GM21423 (cell line): ENCODE measurements at regions not wholly inside any gene's neighbourhood (a gene's known extent, or its start where the extent isn't known, plus 50 kb on each side); places are given as distances from the start of the nearest gene placed in this dataset.

Source experiments
- ATAC-seq: cut with Tn5 transposase; IDR thresholded peaks from one replicate; pipeline ENCODE4 v1.9.1; 2021; ENCODE audit warnings: mild to moderate bottlenecking, moderate library complexity; ENCODE audit not compliant: unreplicated experiment

DNA sequence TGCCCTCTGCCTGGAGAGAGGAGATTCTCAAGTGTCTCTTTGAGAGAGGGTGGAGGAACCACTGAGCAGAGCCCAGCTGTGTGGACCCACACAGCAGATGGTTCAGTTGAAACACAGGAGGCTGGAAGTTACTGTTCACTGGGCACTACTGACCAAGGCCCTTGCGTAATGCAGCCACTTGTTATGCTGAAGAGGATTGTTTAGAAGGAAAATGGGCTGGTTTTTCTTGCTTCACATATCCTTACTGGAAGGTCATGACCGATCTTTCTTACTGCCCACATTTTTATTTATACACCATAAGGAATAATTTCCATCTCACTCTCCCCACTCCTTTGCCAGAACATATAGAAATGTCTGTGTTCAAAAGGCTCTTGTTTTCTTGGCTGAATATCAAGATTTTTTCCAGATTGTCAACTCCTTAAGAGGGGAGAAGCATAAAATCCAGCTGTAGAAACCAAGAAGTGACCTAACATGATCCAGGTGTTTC is 375.1 kb upstream of the DDHD1 start:
- ATAC-seq: no peak

GRCh38 chr14:53526200-53526599 is 373.1 kb upstream of the DDHD1 start:
- ATAC-seq: no peak

DNA sequence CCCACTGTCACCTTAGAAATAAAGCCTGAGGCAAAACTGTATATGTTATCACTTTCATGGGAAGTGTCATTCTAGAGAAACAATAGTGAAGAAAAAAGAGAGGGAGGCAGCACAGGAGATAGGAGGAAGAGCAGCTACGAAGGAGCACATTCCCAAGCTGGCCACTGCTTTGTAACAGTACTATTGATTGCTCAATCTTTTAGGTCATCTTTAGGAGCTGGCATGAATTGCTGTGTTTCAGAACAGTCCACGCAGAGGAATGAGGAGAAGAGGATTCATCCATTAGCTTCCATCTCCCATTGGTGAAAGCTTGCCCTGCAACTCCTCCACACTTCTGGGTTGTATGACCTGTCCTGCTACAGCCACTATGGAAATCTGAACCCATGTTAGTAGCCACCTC is 372.5 kb upstream of the DDHD1 start:
- ATAC-seq: no peak

GRCh38 chr14:53524391-53524790 is 371.3 kb upstream of the DDHD1 start:
- ATAC-seq: no peak

DNA sequence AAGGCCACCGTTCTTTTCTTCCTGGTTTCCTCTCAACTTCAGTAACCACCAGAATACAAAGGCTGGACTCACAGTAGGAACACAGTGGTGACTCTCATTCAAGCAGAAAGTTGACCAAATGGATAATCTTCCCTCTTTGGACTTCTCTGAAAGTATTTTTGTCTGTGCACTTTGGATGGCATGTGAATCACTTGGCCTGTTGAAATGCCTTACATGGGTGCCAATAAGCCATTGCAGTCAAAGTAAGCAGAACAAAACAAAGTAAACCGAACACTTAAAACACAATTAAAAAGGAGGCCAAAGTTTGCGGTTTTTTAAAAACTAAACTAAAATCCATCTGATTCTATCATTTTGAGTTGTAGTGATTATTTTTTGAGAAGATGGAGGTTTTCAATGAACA is 370.1 kb upstream of the DDHD1 start:
- ATAC-seq: no peak

GRCh38 chr14:53520078-53520928 is 367.2 kb upstream of the DDHD1 start:
- ATAC-seq: no peak

GRCh38 chr14:53519137-53519536 is 366.0 kb upstream of the DDHD1 start:
- no peak for ATAC-seq

- ATAC-seq: no peak
These were observed 364.3 kb upstream of the DDHD1 start for GRCh38 chr14:53517270-53517960.

DNA sequence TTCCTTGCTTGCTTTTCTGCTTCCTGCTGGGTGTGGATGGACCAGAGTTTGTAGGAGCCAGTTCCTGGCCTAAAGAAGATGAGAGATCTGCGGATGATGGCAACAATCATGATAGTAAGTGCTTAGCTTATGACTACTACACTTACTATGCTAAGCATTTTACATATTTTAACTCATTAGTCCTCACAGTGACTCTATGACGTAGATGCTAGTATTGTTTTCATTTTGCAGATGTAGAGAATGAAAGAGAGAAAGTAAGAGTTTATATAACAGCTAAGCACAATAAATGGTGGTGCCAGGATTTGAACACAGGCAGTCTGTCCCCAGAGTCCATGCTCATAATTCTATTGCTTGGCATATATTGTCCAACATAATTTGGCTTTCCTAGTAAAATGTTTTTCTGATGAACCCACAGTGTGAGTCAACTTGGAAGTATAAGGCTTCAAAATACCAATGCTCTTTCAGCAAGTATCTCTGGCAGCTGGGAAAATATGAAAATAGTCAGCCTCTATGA is 363.2 kb upstream of the DDHD1 start:
- no peak for ATAC-seq

DNA sequence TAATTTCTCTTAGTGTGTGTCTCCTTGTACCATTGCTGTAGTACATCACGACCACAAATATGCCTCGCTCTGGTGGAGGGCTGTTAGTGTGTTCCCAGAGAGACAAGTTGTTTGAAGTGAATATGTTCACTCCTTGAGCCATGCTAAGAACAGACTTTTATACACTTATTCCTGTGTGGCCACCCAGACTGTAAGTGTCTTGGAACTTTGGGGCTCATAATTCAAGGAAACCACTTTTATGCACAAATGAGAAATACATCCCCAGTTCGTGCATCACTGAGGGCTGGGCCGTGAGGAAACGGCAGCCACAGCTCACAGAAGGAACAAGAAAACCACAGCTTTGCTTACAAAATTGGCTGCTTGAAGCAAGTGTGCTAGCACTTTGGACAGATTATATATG is 362.2 kb upstream of the DDHD1 start:
- no peak for ATAC-seq

DNA sequence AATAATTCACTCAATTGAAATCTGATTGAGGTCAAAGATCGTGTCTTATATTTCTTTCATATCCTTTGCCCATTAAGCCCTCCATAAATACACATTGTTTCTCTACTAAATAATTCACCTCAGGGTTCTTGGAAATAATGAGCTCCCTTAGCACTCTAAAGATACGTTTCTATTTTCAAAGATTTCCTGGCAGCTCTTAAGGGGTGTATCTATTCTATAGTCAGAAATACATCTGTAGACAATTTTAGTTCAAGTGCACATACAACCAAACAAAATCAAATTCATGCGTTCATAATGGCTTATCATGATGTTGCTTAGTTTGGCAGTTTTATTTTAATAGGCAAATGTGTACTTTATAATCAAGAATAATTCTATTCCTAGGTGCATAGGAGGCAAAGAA is 361.1 kb upstream of the DDHD1 start:
- no peak for ATAC-seq

GRCh38 chr14:53510281-53510912 is 357.3 kb upstream of the DDHD1 start:
- no peak for ATAC-seq

DNA sequence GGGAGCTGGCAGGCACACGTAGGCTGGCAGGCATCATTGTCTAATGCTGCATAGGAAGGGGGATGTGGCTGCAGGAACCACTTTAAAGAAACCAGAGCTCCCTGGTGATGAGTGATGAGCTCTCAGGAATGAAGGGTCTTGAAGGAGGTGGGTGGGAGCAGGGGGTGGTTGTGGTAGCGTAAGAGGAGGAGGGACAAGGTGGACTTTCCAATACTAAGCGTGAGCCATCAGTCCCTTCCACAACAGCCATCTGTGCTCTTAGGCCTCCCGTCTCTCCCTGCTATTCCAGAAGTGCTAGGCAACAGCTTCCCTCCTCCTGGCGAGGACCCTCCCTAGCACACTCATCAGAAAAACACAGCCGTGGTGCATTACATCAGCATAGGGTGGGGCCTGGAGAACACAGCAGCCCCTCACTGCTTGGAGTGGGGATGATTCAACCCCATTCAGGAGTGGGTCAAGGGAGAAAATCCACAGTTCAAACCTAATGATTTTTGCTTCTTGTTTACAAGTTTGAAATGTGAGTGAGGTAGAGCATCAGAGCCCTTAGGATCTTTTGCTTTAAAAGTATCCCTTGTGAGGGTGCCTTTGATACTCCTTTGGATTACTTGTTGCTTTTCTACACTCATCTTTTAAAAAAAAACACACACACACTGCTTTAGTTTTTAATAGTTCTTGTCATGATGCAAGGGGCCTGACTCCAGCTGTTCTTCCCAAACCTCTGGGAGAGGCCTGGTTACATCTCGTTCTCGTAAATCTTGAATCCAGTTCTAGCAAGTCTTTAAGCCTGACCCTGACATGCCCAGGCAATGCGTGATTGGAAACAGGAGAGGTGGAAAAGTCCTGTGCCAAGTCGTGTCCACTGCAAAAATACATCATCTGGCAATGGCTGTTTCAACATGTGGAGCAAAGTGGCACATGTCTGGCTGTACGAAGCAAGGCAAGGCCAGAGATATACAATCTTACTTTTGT is 356.4 kb upstream of the DDHD1 start:
- ATAC-seq: no peak

GRCh38 chr14:53501361-53502211 is 348.5 kb upstream of the DDHD1 start:
- no peak for ATAC-seq

DNA sequence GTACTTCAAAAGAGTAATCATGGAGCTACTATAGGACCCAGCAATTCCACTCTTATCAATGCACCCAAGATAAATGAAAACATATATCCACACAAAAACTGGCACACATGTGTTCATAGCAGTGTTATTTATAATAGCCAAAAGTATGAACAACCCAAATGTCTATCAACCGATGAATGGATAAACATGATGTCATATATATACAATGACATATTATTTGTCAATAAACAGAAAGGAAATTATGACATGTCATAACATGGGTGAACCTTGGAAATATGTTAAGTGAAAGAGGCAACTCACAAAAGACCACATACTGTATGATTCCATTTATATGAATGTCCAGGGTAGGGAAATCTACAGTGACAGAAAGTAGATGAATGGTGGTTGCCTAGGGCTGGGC is 347.1 kb upstream of the DDHD1 start:
- ATAC-seq: no peak

DNA sequence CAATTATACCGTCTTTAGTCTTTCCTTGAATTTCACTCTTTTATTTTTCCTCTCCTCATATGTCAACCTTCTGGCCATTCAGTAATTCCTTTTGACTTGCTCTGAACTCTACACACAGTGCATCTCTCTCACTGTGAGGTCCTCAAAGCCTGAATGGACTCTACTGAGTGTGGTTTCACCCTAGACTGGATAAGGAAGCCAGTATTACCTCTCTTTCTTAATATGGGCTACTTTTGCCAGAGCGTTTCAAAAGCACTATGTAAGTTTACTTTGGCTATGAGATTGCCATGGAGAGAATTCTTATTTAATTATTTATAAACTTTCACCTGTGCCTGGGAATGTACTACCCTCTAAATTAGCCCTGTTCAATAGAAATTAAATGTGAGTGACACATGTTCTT is 343.5 kb upstream of the DDHD1 start:
- ATAC-seq: no peak

DNA sequence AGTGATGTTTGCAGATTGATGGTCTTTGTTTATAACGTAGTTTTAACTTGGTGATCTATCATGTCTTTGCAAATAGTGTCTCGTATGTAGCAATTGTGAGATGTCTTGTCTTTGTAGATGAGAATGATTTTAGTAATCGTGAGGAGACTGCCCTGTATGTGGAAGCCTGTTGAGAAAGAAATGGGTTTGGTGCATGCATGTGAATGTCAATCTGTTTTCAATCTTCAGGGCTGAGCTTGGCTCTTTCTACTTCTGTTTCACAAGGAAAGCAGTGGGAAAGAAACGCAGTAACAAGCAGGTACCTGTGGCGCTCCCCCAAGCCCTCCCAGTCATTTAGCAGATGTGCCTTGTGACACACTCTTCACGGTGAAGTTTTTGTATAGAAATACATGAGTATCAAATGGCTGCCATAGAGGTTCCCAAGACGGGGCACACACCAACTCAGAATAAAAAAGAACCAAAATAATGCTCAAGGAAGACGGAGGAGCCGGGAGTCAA is 342.8 kb upstream of the DDHD1 start:
- ATAC-seq: no peak

DNA sequence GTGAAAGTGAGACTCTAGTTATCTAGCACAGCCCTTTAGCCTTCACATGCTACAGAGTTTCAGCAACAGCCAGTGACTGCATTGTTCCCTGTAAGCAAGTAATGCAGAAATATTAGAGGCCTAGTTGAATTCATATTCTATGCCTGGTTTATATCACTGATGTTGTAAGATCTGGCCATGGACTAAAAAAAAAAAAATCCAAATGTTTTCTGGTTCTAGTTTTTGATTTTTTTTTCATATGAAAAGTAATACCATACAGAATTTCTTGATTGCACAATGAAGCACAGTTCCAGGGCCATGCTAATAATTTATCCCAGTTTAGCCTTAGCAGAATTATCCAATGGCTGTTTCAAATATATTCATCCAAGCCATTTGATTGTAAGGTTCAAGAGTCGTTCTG is 341.5 kb upstream of the DDHD1 start:
- ATAC-seq: no peak

DNA sequence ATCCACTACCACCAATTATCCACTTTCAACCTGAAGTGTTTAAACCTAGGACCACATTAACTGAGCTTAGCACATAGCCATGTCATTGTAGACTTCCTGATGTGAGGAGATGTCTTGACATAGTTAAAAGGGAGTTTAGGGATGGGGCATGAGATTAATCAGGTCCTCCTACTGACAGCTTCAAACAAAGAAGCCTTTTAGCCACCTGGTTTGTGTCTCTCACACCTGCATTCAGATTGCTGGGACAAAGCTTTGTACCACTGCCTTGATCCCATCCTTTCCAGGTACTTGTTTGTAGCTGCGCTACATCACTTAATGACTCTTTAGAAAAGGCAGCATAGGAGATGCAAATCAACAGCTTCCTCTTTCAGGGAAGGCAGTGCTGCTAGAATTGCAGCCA is 340.7 kb upstream of the DDHD1 start:
- no peak for ATAC-seq
